Type B pancreatic cell (in vitro differentiated cells): ENCODE measurements at regions not wholly inside any gene's neighbourhood (a gene's known extent, or its start where the extent isn't known, plus 50 kb on each side); places are given as distances from the start of the nearest gene placed in this dataset.

Source experiments
- DNase-seq: peaks from one replicate; pipeline ENCODE4 v3.0.0; 2021; ENCODE audit warnings: mixed read lengths; ENCODE audit not compliant: unreplicated experiment; ENCODE audit errors: extremely low spot score
- H3K27ac Mint-ChIP-seq: 2 replicates; pipeline ENCODE4 v1.8.0; 2021; ENCODE audit warnings: mild to moderate bottlenecking, mixed read lengths
- H3K27me3 Mint-ChIP-seq: 2 replicates; pipeline ENCODE4 v1.8.0; 2021; ENCODE audit warnings: mixed read lengths
- H3K36me3 Mint-ChIP-seq: 2 replicates; pipeline ENCODE4 v1.8.0; 2021; ENCODE audit warnings: mixed read lengths
- H3K4me1 Mint-ChIP-seq: one replicate; pipeline ENCODE4 v1.8.0; 2021; ENCODE audit warnings: mixed read lengths; ENCODE audit not compliant: unreplicated experiment
- H3K4me3 Mint-ChIP-seq: 2 replicates; pipeline ENCODE4 v1.8.0; 2021; ENCODE audit warnings: mild to moderate bottlenecking, mixed read lengths
- H3K9me3 Mint-ChIP-seq: 2 replicates; pipeline ENCODE4 v1.8.0; 2021; ENCODE audit warnings: mixed read lengths
- TF ChIP-seq, protein P1 (sequence below): fragments of 200-600 bp; sonication (generic); conservative IDR thresholded peaks from 2 replicates; pipeline ENCODE4 v1.5.0; 2021; ENCODE audit warnings: antibody characterized with exemption, mild to moderate bottlenecking

- TF ChIP-seq, protein P1, sequence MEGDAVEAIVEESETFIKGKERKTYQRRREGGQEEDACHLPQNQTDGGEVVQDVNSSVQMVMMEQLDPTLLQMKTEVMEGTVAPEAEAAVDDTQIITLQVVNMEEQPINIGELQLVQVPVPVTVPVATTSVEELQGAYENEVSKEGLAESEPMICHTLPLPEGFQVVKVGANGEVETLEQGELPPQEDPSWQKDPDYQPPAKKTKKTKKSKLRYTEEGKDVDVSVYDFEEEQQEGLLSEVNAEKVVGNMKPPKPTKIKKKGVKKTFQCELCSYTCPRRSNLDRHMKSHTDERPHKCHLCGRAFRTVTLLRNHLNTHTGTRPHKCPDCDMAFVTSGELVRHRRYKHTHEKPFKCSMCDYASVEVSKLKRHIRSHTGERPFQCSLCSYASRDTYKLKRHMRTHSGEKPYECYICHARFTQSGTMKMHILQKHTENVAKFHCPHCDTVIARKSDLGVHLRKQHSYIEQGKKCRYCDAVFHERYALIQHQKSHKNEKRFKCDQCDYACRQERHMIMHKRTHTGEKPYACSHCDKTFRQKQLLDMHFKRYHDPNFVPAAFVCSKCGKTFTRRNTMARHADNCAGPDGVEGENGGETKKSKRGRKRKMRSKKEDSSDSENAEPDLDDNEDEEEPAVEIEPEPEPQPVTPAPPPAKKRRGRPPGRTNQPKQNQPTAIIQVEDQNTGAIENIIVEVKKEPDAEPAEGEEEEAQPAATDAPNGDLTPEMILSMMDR = no peak
- no peak overlapping the region for H3K27ac Mint-ChIP-seq
- H3K36me3 Mint-ChIP-seq = no peaks in the 10 kb centered on the region
- no peaks in the 10 kb centered on the region for H3K27me3 Mint-ChIP-seq
- H3K4me3 Mint-ChIP-seq = no peak overlapping the region
- no peak for DNase-seq
- H3K4me1 Mint-ChIP-seq = peaks cover 18% of the 10 kb centered on the region
- H3K9me3 Mint-ChIP-seq = peaks cover 13% of the 10 kb centered on the region
Measured at GRCh38 chr4:160316036-160316435, 1213.2 kb downstream of the RAPGEF2 start.

- Mint-ChIP-seq H3K27me3 (no peaks in the 10 kb centered on the region), H3K4me1 (peaks cover 18% of the 10 kb centered on the region), H3K36me3 (no peaks in the 10 kb centered on the region), H3K27ac (peak overlapping the region; percentile 69), H3K9me3 (peaks cover 10% of the 10 kb centered on the region), H3K4me3 (peak overlapping the region; percentile 28)
- DNase-seq = no peak
- TF ChIP-seq, protein P1 = no peak
Measured at GRCh38 chr4:160318567-160319220, 1215.8 kb downstream of the RAPGEF2 start.

DNA sequence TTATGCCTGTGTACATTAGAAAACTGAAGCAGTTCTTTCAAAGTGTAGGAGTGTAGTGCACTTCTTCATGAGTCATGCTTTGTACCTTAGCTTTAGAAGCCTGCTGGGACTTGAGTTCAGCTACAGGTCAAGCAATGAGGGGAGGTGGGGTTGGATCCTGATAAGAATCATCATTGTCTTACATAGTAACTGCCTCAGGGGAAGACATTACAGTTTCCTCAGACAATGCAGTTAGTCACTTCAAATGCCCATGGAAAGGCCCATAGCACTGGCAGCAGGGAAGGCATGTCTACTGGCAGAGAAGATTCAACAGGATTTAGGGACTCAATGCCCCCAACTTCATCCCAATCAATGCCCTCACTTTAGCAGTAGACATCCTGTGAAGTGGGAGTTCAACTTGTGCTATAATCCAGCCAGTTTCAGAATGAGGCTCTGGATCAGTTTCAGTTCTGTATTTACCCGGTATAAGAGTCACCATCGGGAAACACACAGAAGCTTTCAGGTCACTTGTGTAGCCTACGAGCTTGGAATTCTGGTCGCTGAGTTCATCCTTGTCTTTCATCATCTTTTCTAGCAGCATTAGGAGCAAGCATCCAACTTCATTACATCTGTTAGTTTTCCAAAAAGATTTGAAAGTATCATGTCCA, 1216.5 kb downstream of the RAPGEF2 start:
- Mint-ChIP-seq H3K36me3 (no peaks in the 10 kb centered on the region), H3K9me3 (peaks cover 10% of the 10 kb centered on the region), H3K4me3 (peak overlapping the region; percentile 28), H3K27ac (peak overlapping the region; percentile 69), H3K27me3 (no peaks in the 10 kb centered on the region), H3K4me1 (peaks cover 18% of the 10 kb centered on the region)
- TF ChIP-seq, protein P1 = no peak
- DNase-seq = no peak

GRCh38 chr4:160319868-160320260, 1217.0 kb downstream of the RAPGEF2 start:
- Mint-ChIP-seq H3K27ac (no peak overlapping the region), H3K36me3 (no peaks in the 10 kb centered on the region), H3K4me3 (no peak overlapping the region), H3K27me3 (no peaks in the 10 kb centered on the region), H3K4me1 (peaks cover 18% of the 10 kb centered on the region), H3K9me3 (peaks cover 10% of the 10 kb centered on the region)
- TF ChIP-seq, protein P1 = no peak
- DNase-seq = no peak

DNA sequence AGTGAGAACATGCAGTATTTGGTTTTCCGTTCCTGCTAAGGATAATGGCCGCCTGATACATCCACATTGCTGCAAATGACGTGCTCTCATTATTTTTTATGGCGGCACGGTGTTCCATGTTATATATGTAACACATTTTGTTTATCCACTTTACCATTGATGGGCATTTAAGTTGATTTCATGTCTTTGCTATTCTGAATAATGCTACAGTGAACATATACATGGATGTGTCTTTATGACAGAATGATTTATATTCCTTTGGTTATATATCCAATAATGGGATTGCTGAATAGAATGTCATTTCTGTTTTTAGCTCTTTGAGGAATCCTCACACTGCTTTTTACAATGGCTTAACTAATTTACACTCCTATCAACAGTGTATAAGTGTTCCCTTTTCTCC, 1223.2 kb downstream of the RAPGEF2 start:
- no peaks in the 10 kb centered on the region for H3K4me1 Mint-ChIP-seq
- no peaks in the 10 kb centered on the region for H3K9me3 Mint-ChIP-seq
- TF ChIP-seq, protein P1 = no peak
- no peaks in the 10 kb centered on the region for H3K36me3 Mint-ChIP-seq
- H3K4me3 Mint-ChIP-seq = no peak overlapping the region
- DNase-seq = no peak
- H3K27me3 Mint-ChIP-seq = no peaks in the 10 kb centered on the region
- H3K27ac Mint-ChIP-seq = no peak overlapping the region
